Trophoblast cell (in vitro differentiated cells and primary cell): ENCODE measurements at regions not wholly inside any gene's neighbourhood (a gene's known extent, or its start where the extent isn't known, plus 50 kb on each side); places are given as distances from the start of the nearest gene placed in this dataset.

Experiments
- DNase-seq, 2 donors: peaks; one replicate each; pipeline ENCODE4 v3.0.0-alpha.2; 2016
- H2AFZ ChIP-seq: 2 replicates; pipeline ENCODE4 v1.6.1; 2013; ENCODE audit warnings: low read length, moderate library complexity, mild to moderate bottlenecking; ENCODE audit not compliant: insufficient read depth, poor library complexity
- H2AK5ac ChIP-seq: 2 replicates; pipeline ENCODE4 v1.6.1; 2013; ENCODE audit warnings: mild to moderate bottlenecking, low read length
- H2BK120ac ChIP-seq: 2 replicates; pipeline ENCODE4 v1.6.1; 2013; ENCODE audit warnings: low read length, mild to moderate bottlenecking, moderate library complexity; ENCODE audit not compliant: insufficient read depth, poor library complexity
- H2BK12ac ChIP-seq: 2 replicates; pipeline ENCODE4 v1.6.1; 2013; ENCODE audit warnings: mild to moderate bottlenecking, low read length, moderate library complexity
- H2BK5ac ChIP-seq: 2 replicates; pipeline ENCODE4 v1.6.1; 2013; ENCODE audit warnings: low read length, low read depth, moderate library complexity, mild to moderate bottlenecking; ENCODE audit not compliant: poor library complexity
- H3K14ac ChIP-seq: 2 replicates; pipeline ENCODE4 v1.6.1; 2013; ENCODE audit warnings: mild to moderate bottlenecking, low read length
- H3K18ac ChIP-seq: 2 replicates; pipeline ENCODE4 v1.6.1; 2013; ENCODE audit warnings: mild to moderate bottlenecking, low read length
- H3K23ac ChIP-seq: 2 replicates; pipeline ENCODE4 v1.6.1; 2013; ENCODE audit warnings: low read length
- H3K27ac ChIP-seq: 2 replicates; pipeline ENCODE4 v1.5.1; 2013; ENCODE audit warnings: low read depth, mild to moderate bottlenecking, inconsistent platforms, low read length, moderate library complexity
- H3K27me3 ChIP-seq: 2 replicates; pipeline ENCODE4 v1.6.1; 2013; ENCODE audit warnings: inconsistent platforms, mild to moderate bottlenecking, low read length, moderate library complexity; ENCODE audit not compliant: insufficient read depth
- H3K36me3 ChIP-seq, 2 experiments: 1 replicate in 1 of 2; 2 replicates in 1 of 2; pipeline ENCODE4 v1.6.1; 2013; ENCODE audit warnings: low read length in 2 of 2, mild to moderate bottlenecking in 2 of 2, moderate library complexity in 1 of 2; ENCODE audit not compliant: insufficient read depth in 2 of 2, control insufficient read depth in 1 of 2
- H3K4ac ChIP-seq: 2 replicates; pipeline ENCODE4 v1.6.1; 2013; ENCODE audit warnings: low read depth, mild to moderate bottlenecking, low read length, moderate library complexity
- H3K4me1 ChIP-seq, 2 experiments: 1 replicate in 1 of 2; 2 replicates in 1 of 2; pipeline ENCODE4 v1.6.1; 2013; ENCODE audit warnings: low read length in 2 of 2, mild to moderate bottlenecking in 2 of 2, moderate library complexity in 1 of 2; ENCODE audit not compliant: insufficient read depth in 2 of 2, control insufficient read depth in 1 of 2
- H3K4me2 ChIP-seq: 2 replicates; pipeline ENCODE4 v1.6.1; 2013; ENCODE audit warnings: inconsistent platforms, mild to moderate bottlenecking, low read length, moderate library complexity
- H3K4me3 ChIP-seq: 2 replicates; pipeline ENCODE4 v1.5.1; 2013; ENCODE audit warnings: mild to moderate bottlenecking, low read depth, low read length, inconsistent platforms
- H3K79me1 ChIP-seq: one replicate; pipeline ENCODE4 v1.6.1; 2013; ENCODE audit warnings: low read length
- H3K79me2 ChIP-seq: 2 replicates; pipeline ENCODE4 v1.6.1; 2013; ENCODE audit warnings: low read length, mild to moderate bottlenecking; ENCODE audit not compliant: control insufficient read depth, insufficient read depth, poor library complexity
- H3K9ac ChIP-seq: 2 replicates; pipeline ENCODE4 v1.6.1; 2013; ENCODE audit warnings: mild to moderate bottlenecking, low read length
- H3K9me3 ChIP-seq: 2 replicates; pipeline ENCODE4 v1.6.1; 2013; ENCODE audit warnings: low read depth, mild to moderate bottlenecking, control low read depth, inconsistent platforms, low read length; ENCODE audit not compliant: insufficient read depth
- H4K12ac ChIP-seq: 2 replicates; pipeline ENCODE4 v1.6.1; 2013; ENCODE audit warnings: low read depth, mild to moderate bottlenecking, low read length, moderate library complexity
- H4K8ac ChIP-seq: 2 replicates; pipeline ENCODE4 v1.6.1; 2013; ENCODE audit warnings: low read depth, mild to moderate bottlenecking, low read length, moderate library complexity
- H4K91ac ChIP-seq: one replicate; pipeline ENCODE4 v1.6.1; 2013; ENCODE audit warnings: low read depth, mild to moderate bottlenecking, low read length, moderate library complexity
- whole genome bisulfite sequencing: extraction: QIAGEN DNeasy Blood & Tissue Kit; methylation state at CpG from one replicate; pipeline ENCODE4 v1.1.7; 2013; ENCODE audit warnings: missing lambda C conversion rate; ENCODE audit not compliant: insufficient read length, insufficient coverage; ENCODE audit errors: extremely low coverage; 5-methylcytosine and 5-hydroxymethylcytosine counted together

DNA sequence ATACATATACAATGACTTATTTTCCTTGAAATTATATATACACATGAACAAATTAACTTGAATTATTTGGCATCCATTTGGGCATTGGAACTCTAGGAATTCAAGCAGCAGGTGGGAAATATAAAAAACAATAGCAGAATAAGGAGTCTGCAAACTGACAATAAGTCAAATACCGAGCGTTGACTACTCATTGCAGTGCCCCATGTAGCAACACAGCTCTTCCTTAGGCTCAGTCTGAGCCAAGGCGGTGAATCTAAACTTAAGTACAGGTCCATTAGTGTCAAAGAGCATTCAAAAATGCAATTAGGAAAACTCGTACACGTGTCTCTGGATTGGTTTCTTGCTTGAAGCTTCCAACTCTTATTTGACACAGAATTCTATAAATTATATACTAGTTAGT is 462.5 kb upstream of the KLF12 start:
- H3K4me1 ChIP-seq, result no peaks in the 10 kb centered on the region

DNA sequence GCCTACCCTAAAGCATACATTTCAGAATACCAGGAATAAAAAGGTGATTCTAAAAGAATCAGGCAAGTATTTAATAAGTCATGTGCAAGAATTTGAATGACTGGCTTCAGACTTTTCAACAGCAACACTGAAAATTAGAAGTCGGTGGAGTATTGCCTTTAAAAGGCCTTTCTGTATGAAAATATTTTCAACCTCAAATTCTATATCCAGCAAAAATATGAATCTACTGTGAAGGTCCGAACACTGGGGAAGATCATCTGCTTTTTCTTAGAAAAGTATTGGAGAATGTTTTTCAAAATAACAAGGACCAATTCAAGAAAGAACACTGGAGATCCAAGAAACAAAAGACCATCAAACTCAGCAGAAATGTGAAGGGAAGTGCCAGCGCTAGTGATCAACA is 459.5 kb upstream of the KLF12 start:
- H3K18ac ChIP-seq, result no peak overlapping the region
- H4K8ac ChIP-seq, result no peak overlapping the region
- no peak overlapping the region for H3K4me3 ChIP-seq
- H3K27ac ChIP-seq, result no peak overlapping the region
- no peak overlapping the region for H3K14ac ChIP-seq
- H3K9me3 ChIP-seq, result no peaks in the 10 kb centered on the region
- no peaks in the 10 kb centered on the region for H3K79me2 ChIP-seq
- DNase-seq, result no peak
- no peaks in the 10 kb centered on the region for H3K36me3 ChIP-seq
- H3K9ac ChIP-seq, result no peak overlapping the region
- H3K27me3 ChIP-seq, result no peaks in the 10 kb centered on the region
- H2AFZ ChIP-seq, result no peak overlapping the region
- H4K12ac ChIP-seq, result no peak overlapping the region
- no peaks in the 10 kb centered on the region for H3K79me1 ChIP-seq
- H2BK120ac ChIP-seq, result no peak overlapping the region
- no peak overlapping the region for H3K4ac ChIP-seq
- no peak overlapping the region for H2AK5ac ChIP-seq
- H3K4me2 ChIP-seq, result no peak overlapping the region
- no peak overlapping the region for H3K23ac ChIP-seq
- no peak overlapping the region for H2BK5ac ChIP-seq
- no peak overlapping the region for H2BK12ac ChIP-seq
- no peak overlapping the region for H4K91ac ChIP-seq
- no CpG with 5 or more reads among the region's 3 CpGs for WGBS
- no peaks in the 10 kb centered on the region for H3K4me1 ChIP-seq

More for the DNA sequence above, 462.5 kb upstream of the KLF12 start:
- no CpG with 5 or more reads among the region's 5 CpGs for WGBS
- H3K23ac ChIP-seq, result no peak overlapping the region
- no peak overlapping the region for H3K4ac ChIP-seq
- H3K9ac ChIP-seq, result no peak overlapping the region
- H4K12ac ChIP-seq, result no peak overlapping the region
- no peak overlapping the region for H2BK120ac ChIP-seq
- no peak overlapping the region for H3K18ac ChIP-seq
- no peak overlapping the region for H4K8ac ChIP-seq
- no peak overlapping the region for H3K27ac ChIP-seq
- DNase-seq, result no peak
- no peak overlapping the region for H3K4me3 ChIP-seq
- no peak overlapping the region for H2AK5ac ChIP-seq
- H3K79me1 ChIP-seq, result no peaks in the 10 kb centered on the region
- no peak overlapping the region for H2BK5ac ChIP-seq
- no peaks in the 10 kb centered on the region for H3K27me3 ChIP-seq
- H3K9me3 ChIP-seq, result no peaks in the 10 kb centered on the region
- no peak overlapping the region for H4K91ac ChIP-seq
- no peak overlapping the region for H2AFZ ChIP-seq
- no peaks in the 10 kb centered on the region for H3K36me3 ChIP-seq
- H3K4me2 ChIP-seq, result no peak overlapping the region
- H2BK12ac ChIP-seq, result no peak overlapping the region
- no peaks in the 10 kb centered on the region for H3K79me2 ChIP-seq
- no peak overlapping the region for H3K14ac ChIP-seq

DNA sequence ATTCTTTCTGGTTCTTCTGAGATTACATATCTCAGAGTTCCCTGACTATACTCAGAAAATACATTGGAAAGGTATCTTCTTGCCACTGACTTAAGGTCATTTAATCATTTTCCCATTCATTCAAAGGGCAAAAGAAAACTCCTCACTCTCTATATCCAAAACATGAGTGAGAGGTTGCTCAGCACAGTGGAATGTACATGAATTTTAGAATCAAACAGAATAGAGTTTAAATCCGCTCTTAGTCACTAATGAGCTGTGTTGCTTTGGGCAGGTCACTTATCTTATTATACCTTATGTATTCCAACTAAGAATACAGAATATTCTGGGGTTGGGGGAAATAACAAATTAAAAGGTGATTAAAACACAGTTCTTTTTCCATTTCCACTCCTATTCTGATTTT is 452.6 kb upstream of the KLF12 start:
- Histone ChIP-seq H3K27ac (no peak overlapping the region), H2BK120ac (no peak overlapping the region), H3K36me3 (no peaks in the 10 kb centered on the region), H2BK5ac (no peak overlapping the region), H3K18ac (no peak overlapping the region), H3K4me1 (no peaks in the 10 kb centered on the region), H3K4me3 (no peak overlapping the region), H3K79me2 (no peaks in the 10 kb centered on the region), H2AFZ (no peak overlapping the region), H4K12ac (no peak overlapping the region), H3K14ac (no peak overlapping the region), H3K9ac (no peak overlapping the region), H4K8ac (no peak overlapping the region), H3K4me2 (no peak overlapping the region), H2BK12ac (no peak overlapping the region), H3K23ac (no peak overlapping the region), H2AK5ac (no peak overlapping the region), H3K27me3 (no peaks in the 10 kb centered on the region), H3K9me3 (no peaks in the 10 kb centered on the region), H3K4ac (no peak overlapping the region), H4K91ac (no peak overlapping the region), H3K79me1 (no peaks in the 10 kb centered on the region)
- WGBS, result no CpG with 5 or more reads among the region's 1 CpG
- no peak for DNase-seq

DNA sequence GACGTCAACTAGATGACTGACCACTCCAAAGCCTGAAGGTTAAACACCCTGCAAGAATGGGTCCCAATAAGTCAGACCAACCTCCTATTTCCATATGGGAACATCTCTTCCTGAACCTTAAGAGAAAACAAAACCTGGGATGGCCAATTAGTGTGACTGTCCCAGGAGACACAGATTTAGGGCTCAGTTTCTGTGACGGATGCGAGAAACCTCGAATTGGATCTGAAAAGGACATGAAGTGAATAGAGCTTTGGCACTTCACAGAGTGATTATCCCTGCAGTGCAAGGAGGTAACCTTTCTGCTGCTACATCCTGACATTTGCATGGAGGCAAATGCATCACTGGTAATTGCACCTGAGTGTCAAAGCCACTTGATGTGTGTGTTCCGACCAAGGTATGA is 442.2 kb upstream of the KLF12 start:
- no peak overlapping the region for H2BK12ac ChIP-seq
- H2AK5ac ChIP-seq, result no peak overlapping the region
- H3K36me3 ChIP-seq, result no peaks in the 10 kb centered on the region
- H3K9ac ChIP-seq, result no peak overlapping the region
- H2BK5ac ChIP-seq, result no peak overlapping the region
- no peak for DNase-seq
- no peak overlapping the region for H2AFZ ChIP-seq
- no peak overlapping the region for H4K91ac ChIP-seq
- no peak overlapping the region for H3K27ac ChIP-seq
- no peaks in the 10 kb centered on the region for H3K79me2 ChIP-seq
- H3K18ac ChIP-seq, result no peak overlapping the region
- H3K4me2 ChIP-seq, result no peak overlapping the region
- H3K79me1 ChIP-seq, result no peaks in the 10 kb centered on the region
- no peaks in the 10 kb centered on the region for H3K9me3 ChIP-seq
- H2BK120ac ChIP-seq, result no peak overlapping the region
- H3K4ac ChIP-seq, result no peak overlapping the region
- H3K23ac ChIP-seq, result no peak overlapping the region
- no peak overlapping the region for H4K12ac ChIP-seq
- no peak overlapping the region for H4K8ac ChIP-seq
- no peak overlapping the region for H3K4me3 ChIP-seq
- peaks cover 0 to 6% of the 10 kb centered on the region in 2 experiments for H3K4me1 ChIP-seq
- no peaks in the 10 kb centered on the region for H3K27me3 ChIP-seq
- WGBS, result no CpG with 5 or more reads among the region's 5 CpGs
- no peak overlapping the region for H3K14ac ChIP-seq
